NCI-H2227 treated with DMSO at 0.1 percent for 48 hours (cell line): ENCODE measurements at regions not wholly inside any gene's neighbourhood (a gene's known extent, or its start where the extent isn't known, plus 50 kb on each side); places are given as distances from the start of the nearest gene placed in this dataset.

Experiments used
- DNase-seq: peaks from one replicate; lab custom pipeline; 2025; lab: John Stamatoyannopoulos, UW

- no peak for DNase-seq
These were observed 354.9 kb upstream of the CDH20 start for GRCh38 chr18:60978338-60978737.

GRCh38 chr18:60980422-60981005 lies 352.7 kb upstream of the CDH20 start:
- DNase-seq, result no peak

- DNase-seq, result no peak
These were observed 351.4 kb upstream of the CDH20 start for GRCh38 chr18:60981682-60982328.

- no peak for DNase-seq
These were observed 350.9 kb upstream of the CDH20 start for GRCh38 chr18:60982329-60982695.

GRCh38 chr18:60982928-60983327 lies 350.3 kb upstream of the CDH20 start:
- DNase-seq, result no peak

GRCh38 chr18:60984510-60984909 lies 348.7 kb upstream of the CDH20 start:
- no peak for DNase-seq

GRCh38 chr18:60987963-60988362 lies 345.3 kb upstream of the CDH20 start:
- DNase-seq, result no peak

GRCh38 chr18:60996326-60996725 lies 336.9 kb upstream of the CDH20 start:
- DNase-seq, result no peak

GRCh38 chr18:60996822-60997221 lies 336.4 kb upstream of the CDH20 start:
- no peak for DNase-seq

- no peak for DNase-seq
These were observed 332.1 kb upstream of the CDH20 start for GRCh38 chr18:61001138-61001537.

- no peak for DNase-seq
These were observed 326.5 kb upstream of the CDH20 start for GRCh38 chr18:61006687-61007224.

- DNase-seq, result no peak
These were observed 313.6 kb upstream of the CDH20 start for GRCh38 chr18:61019338-61020301.

- DNase-seq, result no peak
These were observed 307.6 kb upstream of the CDH20 start for GRCh38 chr18:61025596-61025995.

GRCh38 chr18:61031626-61032025 lies 301.6 kb upstream of the CDH20 start:
- DNase-seq, result no peak

- DNase-seq, result no peak
These were observed 298.6 kb upstream of the CDH20 start for GRCh38 chr18:61034580-61034979.

GRCh38 chr18:61039251-61039650 lies 294.0 kb upstream of the CDH20 start:
- no peak for DNase-seq

GRCh38 chr18:61047794-61048193 lies 285.4 kb upstream of the CDH20 start:
- no peak for DNase-seq

- no peak for DNase-seq
These were observed 275.8 kb upstream of the CDH20 start for GRCh38 chr18:61057443-61057842.

GRCh38 chr18:61062258-61062657 lies 271.0 kb upstream of the CDH20 start:
- DNase-seq, result no peak

GRCh38 chr18:61064911-61065310 lies 268.3 kb upstream of the CDH20 start:
- no peak for DNase-seq

GRCh38 chr18:61076986-61077385 lies 256.2 kb upstream of the CDH20 start:
- no peak for DNase-seq

GRCh38 chr18:61079714-61080113 lies 253.5 kb upstream of the CDH20 start:
- DNase-seq, result no peak
